Stomach (tissue), 4 donors: ENCODE measurements at regions not wholly inside any gene's neighbourhood (a gene's known extent, or its start where the extent isn't known, plus 50 kb on each side); places are given as distances from the start of the nearest gene placed in this dataset.

ENCODE experiments used
- EP300 ChIP-seq: sonication (generic); formaldehyde crosslinking; IDR thresholded peaks from one replicate; pipeline ENCODE4 v1.6.1; 2017; ENCODE audit warnings: antibody characterized with exemption
- POLR2A ChIP-seq, 4 donors: fragments of 450-650 bp; IDR thresholded peaks; one replicate each; pipeline ENCODE4 v1.6.1; 2016; ENCODE audit warnings: antibody characterized with exemption in 4 of 4, control low read depth in 2 of 4, mild to moderate bottlenecking in 1 of 4, moderate library complexity in 1 of 4
- TF ChIP-seq, protein P1 (sequence below), 7 experiments: fragments of 450-650 bp in 4 of 7; fragments of 200-600 bp in 3 of 7; sonication (generic) in 3 of 7; IDR thresholded peaks; one replicate each; pipeline ENCODE4 v1.5.1; 2016 to 2019; ENCODE audit warnings: antibody characterized with exemption in 7 of 7, control low read depth in 2 of 7, mild to moderate bottlenecking in 1 of 7

DNA sequence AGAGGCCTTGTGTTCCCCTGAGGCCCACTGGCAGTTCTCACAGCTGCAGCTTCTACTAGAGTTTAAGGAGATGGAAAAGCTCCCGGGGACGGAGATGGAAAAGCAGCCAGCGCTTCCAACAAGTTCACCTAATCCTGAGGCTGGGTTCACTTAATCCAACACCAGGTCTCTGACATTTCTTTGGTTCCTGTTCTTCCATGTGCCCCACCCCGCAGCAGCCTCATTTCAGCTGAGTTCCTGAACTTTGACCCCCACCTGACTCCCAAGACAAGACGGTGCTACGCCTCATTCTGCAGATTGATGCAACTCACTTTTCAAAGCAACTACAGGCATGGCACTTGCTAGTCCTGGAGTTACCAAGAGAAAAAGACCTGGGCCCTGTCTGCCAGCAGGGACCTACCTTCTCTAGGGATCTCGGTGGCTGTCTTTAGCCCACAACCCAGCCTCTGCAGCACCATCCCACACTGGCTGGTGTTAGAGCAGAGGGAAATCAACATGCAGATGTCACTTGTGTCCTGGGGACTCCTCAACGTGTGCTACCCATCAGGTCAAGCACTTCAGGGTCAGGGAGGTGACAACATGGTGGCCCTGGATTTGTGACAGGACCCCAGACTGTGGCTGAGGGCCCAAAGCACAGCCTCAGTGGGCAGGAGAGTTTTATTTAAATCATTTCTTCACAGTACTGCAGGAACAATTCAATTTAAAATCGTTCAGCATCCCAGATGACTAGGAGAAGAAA lies 406.1 kb downstream of the VPS13C start:
- TF ChIP-seq POLR2A (IDR thresholded peaks at IDR 0.05) (no peak), EP300 (no peak)
- TF ChIP-seq, protein P1, sequence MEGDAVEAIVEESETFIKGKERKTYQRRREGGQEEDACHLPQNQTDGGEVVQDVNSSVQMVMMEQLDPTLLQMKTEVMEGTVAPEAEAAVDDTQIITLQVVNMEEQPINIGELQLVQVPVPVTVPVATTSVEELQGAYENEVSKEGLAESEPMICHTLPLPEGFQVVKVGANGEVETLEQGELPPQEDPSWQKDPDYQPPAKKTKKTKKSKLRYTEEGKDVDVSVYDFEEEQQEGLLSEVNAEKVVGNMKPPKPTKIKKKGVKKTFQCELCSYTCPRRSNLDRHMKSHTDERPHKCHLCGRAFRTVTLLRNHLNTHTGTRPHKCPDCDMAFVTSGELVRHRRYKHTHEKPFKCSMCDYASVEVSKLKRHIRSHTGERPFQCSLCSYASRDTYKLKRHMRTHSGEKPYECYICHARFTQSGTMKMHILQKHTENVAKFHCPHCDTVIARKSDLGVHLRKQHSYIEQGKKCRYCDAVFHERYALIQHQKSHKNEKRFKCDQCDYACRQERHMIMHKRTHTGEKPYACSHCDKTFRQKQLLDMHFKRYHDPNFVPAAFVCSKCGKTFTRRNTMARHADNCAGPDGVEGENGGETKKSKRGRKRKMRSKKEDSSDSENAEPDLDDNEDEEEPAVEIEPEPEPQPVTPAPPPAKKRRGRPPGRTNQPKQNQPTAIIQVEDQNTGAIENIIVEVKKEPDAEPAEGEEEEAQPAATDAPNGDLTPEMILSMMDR (IDR thresholded peaks at IDR 0.05) = no peak
